Activated CD4-positive, alpha-beta T cell treated with anti-CD3 and anti-CD28 coated beads for 4 hours (primary cell): ENCODE measurements at regions not wholly inside any gene's neighbourhood (a gene's known extent, or its start where the extent isn't known, plus 50 kb on each side); places are given as distances from the start of the nearest gene placed in this dataset.

Experiments used
- DNase-seq, 2 donors: peaks; one replicate each; pipeline ENCODE4 v3.0.0-alpha.2; 2020

GRCh38 chr14:100469632-100470522 lies 117.3 kb downstream of the BEGAIN start:
- DNase-seq: no peak

- no peak for DNase-seq
Measured at GRCh38 chr14:100470523-100470897, 116.7 kb downstream of the BEGAIN start.

GRCh38 chr14:100471441-100472093 lies 115.7 kb downstream of the BEGAIN start:
- no peak for DNase-seq

GRCh38 chr14:100472094-100472455 lies 115.1 kb downstream of the BEGAIN start:
- DNase-seq: no peak

GRCh38 chr14:100472491-100472890 lies 114.7 kb downstream of the BEGAIN start:
- no peak for DNase-seq

- DNase-seq: no peak
Measured at GRCh38 chr14:100473249-100473648, 114.0 kb downstream of the BEGAIN start.

GRCh38 chr14:100474196-100474595 lies 113.0 kb downstream of the BEGAIN start:
- no peak for DNase-seq

GRCh38 chr14:100475268-100475667 lies 111.9 kb downstream of the BEGAIN start:
- DNase-seq: no peak

- DNase-seq: no peak
Measured at GRCh38 chr14:100476012-100476822, 111.0 kb downstream of the BEGAIN start.

GRCh38 chr14:100484531-100485267 lies 102.5 kb downstream of the BEGAIN start:
- DNase-seq: no peak

- DNase-seq: peak; percentile 42 to 45
Measured at GRCh38 chr14:100486025-100486828, 101.0 kb downstream of the BEGAIN start.
